CD4-positive, CD25-positive, alpha-beta regulatory T cell (primary cell): ENCODE measurements at regions not wholly inside any gene's neighbourhood (a gene's known extent, or its start where the extent isn't known, plus 50 kb on each side); places are given as distances from the start of the nearest gene placed in this dataset.

Experiments
- ATAC-seq, 2 donors: fragments of 150-1000 bp; cut with Tn5 transposase; one replicate each; pipeline ENCODE4 v1.10.0; 2021; ENCODE audit warnings: low read depth in 2 of 2, moderate number of reproducible peaks in 2 of 2, moderate library complexity in 1 of 2
- DNase-seq, 3 donors: peaks; one replicate each; pipeline versions ENCODE4 v3.0.0 to v3.0.0-alpha.2; 2012 to 2022; ENCODE audit warnings: mixed read lengths in 1 of 3
- H3K27ac ChIP-seq: one replicate; pipeline ENCODE4 v1.7.0; 2013; ENCODE audit warnings: mild to moderate bottlenecking, low read length; ENCODE audit not compliant: insufficient read depth, poor library complexity, severe bottlenecking
- H3K27me3 ChIP-seq: one replicate; pipeline ENCODE4 v1.7.0; 2013; ENCODE audit warnings: low read length; ENCODE audit not compliant: control insufficient read depth, insufficient read depth
- H3K36me3 ChIP-seq: one replicate; pipeline ENCODE4 v1.7.0; 2013; ENCODE audit warnings: mild to moderate bottlenecking, low read length, moderate library complexity; ENCODE audit not compliant: control insufficient read depth, insufficient read depth
- H3K4me1 ChIP-seq: 2 replicates; pipeline ENCODE4 v1.7.0; 2013; ENCODE audit warnings: mild to moderate bottlenecking, low read length; ENCODE audit not compliant: insufficient read depth, control insufficient read depth, poor library complexity, severe bottlenecking
- H3K4me3 ChIP-seq: one replicate; pipeline ENCODE4 v1.7.0; 2013; ENCODE audit warnings: low read depth, mild to moderate bottlenecking, low read length, moderate library complexity
- H3K9me3 ChIP-seq, 2 experiments: 1 replicate in 1 of 2; 2 replicates in 1 of 2; pipeline ENCODE4 v1.7.0; 2013; ENCODE audit warnings: low read length in 2 of 2, mild to moderate bottlenecking in 1 of 2, moderate library complexity in 1 of 2; ENCODE audit not compliant: control insufficient read depth in 2 of 2
- H3K27ac Mint-ChIP-seq, 3 donors: one replicate each; pipeline ENCODE4 v1.8.0; 2020 to 2022; ENCODE audit warnings: mild to moderate bottlenecking in 3 of 3, mixed read lengths in 3 of 3, moderate library complexity in 2 of 3
- H3K27me3 Mint-ChIP-seq: one replicate; pipeline ENCODE4 v1.8.0; 2022; ENCODE audit warnings: mild to moderate bottlenecking, mixed read lengths
- H3K36me3 Mint-ChIP-seq: one replicate; pipeline ENCODE4 v1.8.0; 2020; ENCODE audit warnings: mixed read lengths
- H3K4me1 Mint-ChIP-seq, 4 donors: one replicate each; pipeline ENCODE4 v1.8.0; 2020 to 2022; ENCODE audit warnings: mixed read lengths in 4 of 4, mild to moderate bottlenecking in 1 of 4
- H3K4me3 Mint-ChIP-seq, 4 donors: one replicate each; pipeline ENCODE4 v1.8.0; 2020 to 2022; ENCODE audit warnings: mild to moderate bottlenecking in 4 of 4, mixed read lengths in 4 of 4, moderate library complexity in 3 of 4
- H3K9me3 Mint-ChIP-seq, 7 donors: one replicate each; pipeline ENCODE4 v1.8.0; 2020 to 2022; ENCODE audit warnings: mixed read lengths in 7 of 7, mild to moderate bottlenecking in 3 of 7, moderate library complexity in 2 of 7

- no peak overlapping the region for H3K4me3 ChIP-seq
- Mint-ChIP-seq H3K9me3 (peaks cover 0 to 5% (median 2%) of the 10 kb centered on the region in 7 donors), H3K4me1 (no peaks in the 10 kb centered on the region), H3K36me3 (no peaks in the 10 kb centered on the region), H3K27ac (no peak overlapping the region), H3K4me3 (no peak overlapping the region), H3K27me3 (no peaks in the 10 kb centered on the region)
- no peak overlapping the region for H3K27ac ChIP-seq
- no peaks in the 10 kb centered on the region for H3K4me1 ChIP-seq
- DNase-seq (no peak), ATAC-seq (no peak)
- H3K9me3 ChIP-seq, result no peaks in the 10 kb centered on the region
- no peaks in the 10 kb centered on the region for H3K27me3 ChIP-seq
- H3K36me3 ChIP-seq, result no peaks in the 10 kb centered on the region
Measured at GRCh38 chr1:18045203-18045602, 62.4 kb upstream of the IGSF21 start.

- Histone ChIP-seq H3K27ac (no peak overlapping the region), H3K4me1 (no peaks in the 10 kb centered on the region), H3K9me3 (no peaks in the 10 kb centered on the region), H3K4me3 (no peak overlapping the region), H3K36me3 (no peaks in the 10 kb centered on the region), H3K27me3 (no peaks in the 10 kb centered on the region)
- Mint-ChIP-seq H3K27me3 (no peaks in the 10 kb centered on the region), H3K36me3 (no peaks in the 10 kb centered on the region), H3K4me1 (no peaks in the 10 kb centered on the region), H3K4me3 (no peak overlapping the region), H3K27ac (no peak overlapping the region), H3K9me3 (peaks cover 0 to 5% (median 2%) of the 10 kb centered on the region in 7 donors)
- no peak for ATAC-seq
- no peak for DNase-seq
Measured at GRCh38 chr1:18045621-18046020, 62.0 kb upstream of the IGSF21 start.

GRCh38 chr1:18047122-18047521, 60.5 kb upstream of the IGSF21 start:
- Mint-ChIP-seq H3K27ac (no peak overlapping the region), H3K4me1 (no peaks in the 10 kb centered on the region), H3K9me3 (peaks cover 0 to 5% (median 2%) of the 10 kb centered on the region in 7 donors), H3K27me3 (no peaks in the 10 kb centered on the region), H3K36me3 (no peaks in the 10 kb centered on the region), H3K4me3 (no peak overlapping the region)
- Histone ChIP-seq H3K27ac (no peak overlapping the region), H3K27me3 (no peaks in the 10 kb centered on the region), H3K4me1 (no peaks in the 10 kb centered on the region), H3K4me3 (no peak overlapping the region), H3K9me3 (no peaks in the 10 kb centered on the region), H3K36me3 (no peaks in the 10 kb centered on the region)
- ATAC-seq (no peak), DNase-seq (no peak)

GRCh38 chr1:18049228-18049627, 58.4 kb upstream of the IGSF21 start:
- H3K27ac Mint-ChIP-seq, result no peak overlapping the region
- Histone ChIP-seq H3K9me3 (no peaks in the 10 kb centered on the region), H3K4me3 (no peak overlapping the region), H3K4me1 (no peaks in the 10 kb centered on the region), H3K36me3 (no peaks in the 10 kb centered on the region), H3K27me3 (no peaks in the 10 kb centered on the region), H3K27ac (no peak overlapping the region)
- H3K36me3 Mint-ChIP-seq, result no peaks in the 10 kb centered on the region
- no peak overlapping the region for H3K4me3 Mint-ChIP-seq
- no peaks in the 10 kb centered on the region for H3K27me3 Mint-ChIP-seq
- H3K4me1 Mint-ChIP-seq, result no peaks in the 10 kb centered on the region
- DNase-seq, result no peak
- H3K9me3 Mint-ChIP-seq, result peaks cover 0 to 5% (median 2%) of the 10 kb centered on the region in 7 donors
- ATAC-seq, result no peak

GRCh38 chr1:18052671-18053070, 54.9 kb upstream of the IGSF21 start:
- H3K36me3 ChIP-seq, result no peaks in the 10 kb centered on the region
- Mint-ChIP-seq H3K4me1 (no peaks in the 10 kb centered on the region), H3K27me3 (no peaks in the 10 kb centered on the region), H3K36me3 (no peaks in the 10 kb centered on the region), H3K9me3 (peaks cover 0 to 5% (median 3%) of the 10 kb centered on the region in 7 donors), H3K4me3 (no peak overlapping the region), H3K27ac (no peak overlapping the region)
- no peak overlapping the region for H3K27ac ChIP-seq
- no peaks in the 10 kb centered on the region for H3K9me3 ChIP-seq
- H3K4me1 ChIP-seq, result no peaks in the 10 kb centered on the region
- DNase-seq (no peak), ATAC-seq (no peak)
- H3K27me3 ChIP-seq, result no peaks in the 10 kb centered on the region
- no peak overlapping the region for H3K4me3 ChIP-seq

- Histone ChIP-seq H3K9me3 (no peaks in the 10 kb centered on the region), H3K4me1 (no peaks in the 10 kb centered on the region), H3K27ac (no peak overlapping the region), H3K27me3 (no peaks in the 10 kb centered on the region), H3K36me3 (no peaks in the 10 kb centered on the region), H3K4me3 (no peak overlapping the region)
- peaks cover 0 to 2% (median 0%) of the 10 kb centered on the region in 7 donors for H3K9me3 Mint-ChIP-seq
- DNase-seq (no peak), ATAC-seq (no peak)
- H3K4me1 Mint-ChIP-seq, result no peaks in the 10 kb centered on the region
- H3K27me3 Mint-ChIP-seq, result no peaks in the 10 kb centered on the region
- no peak overlapping the region for H3K27ac Mint-ChIP-seq
- H3K36me3 Mint-ChIP-seq, result no peaks in the 10 kb centered on the region
- H3K4me3 Mint-ChIP-seq, result no peak overlapping the region
Measured at GRCh38 chr1:18055156-18055555, 52.4 kb upstream of the IGSF21 start.

- H3K4me3 Mint-ChIP-seq, result no peak overlapping the region
- no peaks in the 10 kb centered on the region for H3K27me3 ChIP-seq
- no peaks in the 10 kb centered on the region for H3K27me3 Mint-ChIP-seq
Measured at GRCh38 chr1:18056545-18056944, 51.1 kb upstream of the IGSF21 start.

GRCh38 chr1:18057623-18058022, 50.0 kb upstream of the IGSF21 start:
- Histone ChIP-seq H3K27ac (no peak overlapping the region), H3K27me3 (no peaks in the 10 kb centered on the region), H3K9me3 (no peaks in the 10 kb centered on the region), H3K4me1 (no peaks in the 10 kb centered on the region), H3K36me3 (no peaks in the 10 kb centered on the region), H3K4me3 (no peak overlapping the region)
- H3K27ac Mint-ChIP-seq, result no peak overlapping the region
- ATAC-seq (no peak), DNase-seq (no peak)
- no peak overlapping the region for H3K4me3 Mint-ChIP-seq
- H3K9me3 Mint-ChIP-seq, result peaks cover 0 to 4% (median 1%) of the 10 kb centered on the region in 7 donors
- H3K27me3 Mint-ChIP-seq, result no peaks in the 10 kb centered on the region
- H3K36me3 Mint-ChIP-seq, result no peaks in the 10 kb centered on the region
- H3K4me1 Mint-ChIP-seq, result no peaks in the 10 kb centered on the region

More at GRCh38 chr1:18056545-18056944, 51.1 kb upstream of the IGSF21 start:
- no peak overlapping the region for H3K4me3 ChIP-seq
- peaks cover 0 to 2% (median 0%) of the 10 kb centered on the region in 7 donors for H3K9me3 Mint-ChIP-seq
- H3K27ac Mint-ChIP-seq, result no peak overlapping the region
- no peaks in the 10 kb centered on the region for H3K4me1 ChIP-seq
- no peak for DNase-seq
- no peaks in the 10 kb centered on the region for H3K4me1 Mint-ChIP-seq
- H3K36me3 Mint-ChIP-seq, result no peaks in the 10 kb centered on the region
- no peaks in the 10 kb centered on the region for H3K36me3 ChIP-seq
- no peak for ATAC-seq
- no peak overlapping the region for H3K27ac ChIP-seq
- H3K9me3 ChIP-seq, result no peaks in the 10 kb centered on the region
